ENCODE measurements at regions not wholly inside any gene's neighbourhood (a gene's known extent, or its start where the extent isn't known, plus 50 kb on each side); places are given as distances from the start of the nearest gene placed in this dataset.
"Not testable (repeated sequence)": the region's sequence is repeated elsewhere in the genome, so short reads cannot be mapped to it uniquely, and the experiment has no call there.

GRCh38 chr17:22337467-22337866 is 645.1 kb downstream of the KCNJ18 start:
- H4K20me1 ChIP-seq (ENCODE audit: insufficient read depth, low read length): no peaks in the 10 kb centered on the region
- no peak overlapping the region for H3K4me3 ChIP-seq (replicated peaks in 1 of 3; ENCODE audit: insufficient read depth in 1 of 3, low read depth in 2 of 3, low read length in 3 of 3)
- in situ Hi-C loops (cut with HindIII; ENCODE audit: extremely low pct_ligation_motif_present, low pct_unique_long_range_greater_than_20kb): no loop called here
- BruUV-seq (replicated peaks): no TSS peak
- H2AFZ ChIP-seq (ENCODE audit: low read length): no peak overlapping the region
- H3K4me2 ChIP-seq (ENCODE audit: low read depth, low read length): no peak overlapping the region
- H3K9me3 ChIP-seq (ENCODE audit: low read length): no peaks in the 10 kb centered on the region
- H3K79me2 ChIP-seq (ENCODE audit: insufficient read depth, low read length): no peaks in the 10 kb centered on the region
- H3K27me3 ChIP-seq (ENCODE audit: control insufficient read depth in 1 of 2, insufficient read depth in 2 of 2, low read length in 2 of 2): no peaks in the 10 kb centered on the region
- WGBS (ENCODE audit: low lambda C conversion rate): 24% methylated on average over 7 of the region's 7 CpGs
- H3K27ac ChIP-seq (ENCODE audit: extremely low read length, insufficient read depth, low read length): no peak overlapping the region
- DNase-seq (ENCODE audit: low spot score): no peak
- POLR2A ChIA-PET: no interaction called here
- FAIRE-seq: no peak
- H3K36me3 ChIP-seq (replicated peaks in 1 of 2; ENCODE audit: control insufficient read depth in 1 of 2, insufficient read depth in 2 of 2, low read length in 2 of 2): no peaks in the 10 kb centered on the region
- ATAC-seq: no peak
- CTCF ChIA-PET (ENCODE audit: low intra/inter-chr PET ratio, low total read pairs): no interaction called here
- H3K9ac ChIP-seq (ENCODE audit: insufficient read depth, low read depth, low read length): no peak overlapping the region
- 0 out of 2 replicates have a peak, but pooled peaks cover 3% of the 10 kb centered on the region for H3K4me1 ChIP-seq (ENCODE audit: insufficient read depth, low read length)
- intact Hi-C loops (cut with micrococcal nuclease; ENCODE audit: unreplicated experiment): no loop called here
- TF ChIP-seq ZNF83 (CRISPR knock-in tag; IDR thresholded peaks at IDR 0.05; ENCODE audit: borderline replicate concordance) (no peak), DDIT3 (CRISPR knock-in tag; IDR thresholded peaks at IDR 0.05) (no peak), HDAC2 (CRISPR knock-in tag; IDR thresholded peaks at IDR 0.05) (no peak), HES4 (CRISPR knock-in tag; IDR thresholded peaks at IDR 0.05; ENCODE audit: borderline replicate concordance) (no peak), ZFP90 (CRISPR knock-in tag; IDR thresholded peaks at IDR 0.05; ENCODE audit: borderline replicate concordance) (no peak), ZBTB46 (CRISPR knock-in tag; IDR thresholded peaks at IDR 0.05; ENCODE audit: borderline replicate concordance) (no peak), ZNF263 (CRISPR knock-in tag; IDR thresholded peaks at IDR 0.05) (no peak), GATAD1 (CRISPR knock-in tag; IDR thresholded peaks at IDR 0.05) (no peak)

GRCh38 chr17:22356603-22357002 is 664.3 kb downstream of the KCNJ18 start:
- H3K27ac ChIP-seq (ENCODE audit: extremely low read length, insufficient read depth, low read length); H3K79me2 ChIP-seq (ENCODE audit: insufficient read depth, low read length); POLR2A ChIA-PET; H3K27me3 ChIP-seq (ENCODE audit: control insufficient read depth in 1 of 2, insufficient read depth in 2 of 2, low read length in 2 of 2); H3K9ac ChIP-seq (ENCODE audit: insufficient read depth, low read depth, low read length); BruUV-seq (replicated peaks); H3K4me2 ChIP-seq (ENCODE audit: low read depth, low read length); H4K20me1 ChIP-seq (ENCODE audit: insufficient read depth, low read length); H3K4me1 ChIP-seq (ENCODE audit: insufficient read depth, low read length); CTCF ChIA-PET (ENCODE audit: low intra/inter-chr PET ratio, low total read pairs); FAIRE-seq; H3K4me3 ChIP-seq (replicated peaks in 1 of 3; ENCODE audit: insufficient read depth in 1 of 3, low read depth in 2 of 3, low read length in 3 of 3); H2AFZ ChIP-seq (ENCODE audit: low read length); DNase-seq (ENCODE audit: low spot score); intact Hi-C loops (cut with micrococcal nuclease; ENCODE audit: unreplicated experiment); ATAC-seq; H3K36me3 ChIP-seq (replicated peaks in 1 of 2; ENCODE audit: control insufficient read depth in 1 of 2, insufficient read depth in 2 of 2, low read length in 2 of 2); H3K9me3 ChIP-seq (ENCODE audit: low read length): not testable (repeated sequence)
- WGBS (ENCODE audit: low lambda C conversion rate): 0% methylated on average over 2 of the region's 2 CpGs
- in situ Hi-C loops (cut with HindIII; ENCODE audit: extremely low pct_ligation_motif_present, low pct_unique_long_range_greater_than_20kb): loop anchor here (25.0 kb wide), 2 partner anchors 106 to 206 kb away; no protein-coding TSS in a partner anchor

GRCh38 chr17:22370988-22371387 is 678.7 kb downstream of the KCNJ18 start:
- H4K20me1 ChIP-seq (ENCODE audit: insufficient read depth, low read length); H3K27ac ChIP-seq (ENCODE audit: extremely low read length, insufficient read depth, low read length); intact Hi-C loops (cut with micrococcal nuclease; ENCODE audit: unreplicated experiment); H3K4me1 ChIP-seq (ENCODE audit: insufficient read depth, low read length); DNase-seq (ENCODE audit: low spot score); H3K27me3 ChIP-seq (ENCODE audit: control insufficient read depth in 1 of 2, insufficient read depth in 2 of 2, low read length in 2 of 2); FAIRE-seq; H3K79me2 ChIP-seq (ENCODE audit: insufficient read depth, low read length); H3K9ac ChIP-seq (ENCODE audit: insufficient read depth, low read depth, low read length); ATAC-seq; H3K4me2 ChIP-seq (ENCODE audit: low read depth, low read length); CTCF ChIA-PET (ENCODE audit: low intra/inter-chr PET ratio, low total read pairs); H3K36me3 ChIP-seq (replicated peaks in 1 of 2; ENCODE audit: control insufficient read depth in 1 of 2, insufficient read depth in 2 of 2, low read length in 2 of 2); H2AFZ ChIP-seq (ENCODE audit: low read length); BruUV-seq (replicated peaks); POLR2A ChIA-PET; H3K4me3 ChIP-seq (replicated peaks in 1 of 3; ENCODE audit: insufficient read depth in 1 of 3, low read depth in 2 of 3, low read length in 3 of 3): not testable (repeated sequence)
- peaks cover 15% of the 10 kb centered on the region; the same call in 1 of the 2 replicates for H3K9me3 ChIP-seq (ENCODE audit: low read length)
- in situ Hi-C loops (cut with HindIII; ENCODE audit: extremely low pct_ligation_motif_present, low pct_unique_long_range_greater_than_20kb): loop anchor here (25.0 kb wide), 2 partner anchors 91 to 191 kb away; no protein-coding TSS in a partner anchor
- 0% methylated on average over 2 of the region's 3 CpGs for WGBS (ENCODE audit: low lambda C conversion rate)
